ENCODE measurements at regions not wholly inside any gene's neighbourhood (a gene's known extent, or its start where the extent isn't known, plus 50 kb on each side); places are given as distances from the start of the nearest gene placed in this dataset.

- TF ChIP-seq ARID4B (CRISPR knock-in tag; IDR thresholded peaks at IDR 0.05; ENCODE audit: borderline replicate concordance) (no peak), NR2C2 (CRISPR knock-in tag; IDR thresholded peaks at IDR 0.05) (no peak)
Measured at GRCh38 chr4:144353292-144353691, 212.8 kb upstream of the GYPA start (continued).

- CTCF ChIA-PET: interaction anchor here (0.7 kb wide), 1 partner anchor 18 kb away, joined by 3 read pairs; no protein-coding TSS in a partner anchor
- Mint-ChIP-seq H3K9me3 (no peaks in the 10 kb centered on the region), H3K4me3 (peak overlapping the region; percentile 59), H3K27ac (peak overlapping the region; percentile 91), H3K27me3 (ENCODE audit: low read depth) (no peaks in the 10 kb centered on the region), H3K36me3 (no peaks in the 10 kb centered on the region), H3K4me1 (peaks cover 66% of the 10 kb centered on the region)
- ATAC-seq (peak; percentile 47), DNase-seq (ENCODE audit: low spot score) (peak; percentile 53)
- POLR2A ChIA-PET: interaction anchor here (1.8 kb wide), 1 partner anchor 292 kb away, joined by 4 read pairs; no protein-coding TSS in a partner anchor
- no peak for TF ChIP-seq ZNF423 (CRISPR knock-in tag; IDR thresholded peaks at IDR 0.05)
- TF ChIP-seq TEAD1 (CRISPR knock-in tag; IDR thresholded peaks at IDR 0.05): no peak
- no peak for TF ChIP-seq MLX (CRISPR knock-in tag; IDR thresholded peaks at IDR 0.05)
- no peak for TF ChIP-seq ZNF532 (CRISPR knock-in tag; IDR thresholded peaks at IDR 0.05; ENCODE audit: borderline replicate concordance)
- TF ChIP-seq MYBL2 (CRISPR knock-in tag; IDR thresholded peaks at IDR 0.05): no peak
- TF ChIP-seq AR (CRISPR knock-in tag; IDR thresholded peaks at IDR 0.05): no peak
Measured at GRCh38 chr4:144355811-144356757, 215.6 kb upstream of the GYPA start.

- no peaks in the 10 kb centered on the region for H3K9me3 Mint-ChIP-seq
- ATAC-seq: peak; percentile 71
- peaks cover 66% of the 10 kb centered on the region for H3K4me1 Mint-ChIP-seq
- no peak for DNase-seq (ENCODE audit: low spot score)
- no peaks in the 10 kb centered on the region for H3K36me3 Mint-ChIP-seq
- H3K4me3 Mint-ChIP-seq: peak overlapping the region; percentile 59
- ChIA-PET CTCF (no interaction called here), POLR2A (interaction anchor here (1.8 kb wide), 1 partner anchor 291 kb away, joined by 4 read pairs; no protein-coding TSS in a partner anchor)
- H3K27ac Mint-ChIP-seq: peak overlapping the region; percentile 91
- no peaks in the 10 kb centered on the region for H3K27me3 Mint-ChIP-seq (ENCODE audit: low read depth)
- no peak for TF ChIP-seq PRRX2 (CRISPR knock-in tag; IDR thresholded peaks at IDR 0.05)
- no peak for TF ChIP-seq ZNF121 (CRISPR knock-in tag; IDR thresholded peaks at IDR 0.05)
- TF ChIP-seq GRHL2 (CRISPR knock-in tag; IDR thresholded peaks at IDR 0.05; ENCODE audit: insufficient replicate concordance, severe bottlenecking): no peak
- no peak for TF ChIP-seq ARID4B (CRISPR knock-in tag; IDR thresholded peaks at IDR 0.05; ENCODE audit: borderline replicate concordance)
- TF ChIP-seq NFATC4 (CRISPR knock-in tag; IDR thresholded peaks at IDR 0.05): no peak
- no peak for TF ChIP-seq USF2 (CRISPR knock-in tag; IDR thresholded peaks at IDR 0.05)
Measured at GRCh38 chr4:144356941-144357381, 216.4 kb upstream of the GYPA start.

All from WTC11 (cell line).